ENCODE measurements at regions not wholly inside any gene's neighbourhood (a gene's known extent, or its start where the extent isn't known, plus 50 kb on each side); places are given as distances from the start of the nearest gene placed in this dataset.
A peak's percentile ranks its signal among the peaks of the same experiment; 100 is the strongest.
"Not testable (repeated sequence)": the region's sequence is repeated elsewhere in the genome, so short reads cannot be mapped to it uniquely, and the experiment has no call there.

- not testable (repeated sequence) for DNase-seq
Observed at GRCh38 chr7:97234494-97234893, 117.0 kb downstream of the SDHAF3 start.

- no peak for DNase-seq
Observed at GRCh38 chr7:97246317-97246716, 128.8 kb downstream of the SDHAF3 start.

- DNase-seq: not testable (repeated sequence)
Observed at GRCh38 chr7:97258187-97258586, 140.7 kb downstream of the SDHAF3 start.

DNA sequence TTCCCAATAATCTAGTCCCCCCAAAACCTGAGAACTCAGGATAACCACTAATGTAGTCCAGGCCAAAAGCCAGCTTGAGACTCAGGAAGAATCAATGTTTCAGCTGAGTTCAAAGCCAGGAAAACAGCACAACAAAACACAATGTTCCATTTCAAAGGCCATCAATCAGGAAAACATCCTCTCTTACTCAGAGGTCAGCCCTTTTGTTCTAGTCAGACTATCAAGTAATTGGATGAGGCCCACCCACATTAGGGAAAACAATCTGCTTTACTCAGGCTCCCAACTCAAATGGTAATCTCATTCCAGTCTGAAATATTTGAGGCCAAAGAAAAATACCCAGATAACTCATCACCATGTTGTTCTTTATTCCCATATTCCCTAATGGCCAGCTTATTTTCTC is 152.2 kb downstream of the SDHAF3 start:
- no peak for DNase-seq

- no peak for DNase-seq
Observed at GRCh38 chr7:97270280-97270679, 152.8 kb downstream of the SDHAF3 start.

GRCh38 chr7:97271619-97272018 is 154.1 kb downstream of the SDHAF3 start:
- no peak for DNase-seq

GRCh38 chr7:97272237-97272975 is 154.9 kb downstream of the SDHAF3 start:
- no peak for DNase-seq

DNA sequence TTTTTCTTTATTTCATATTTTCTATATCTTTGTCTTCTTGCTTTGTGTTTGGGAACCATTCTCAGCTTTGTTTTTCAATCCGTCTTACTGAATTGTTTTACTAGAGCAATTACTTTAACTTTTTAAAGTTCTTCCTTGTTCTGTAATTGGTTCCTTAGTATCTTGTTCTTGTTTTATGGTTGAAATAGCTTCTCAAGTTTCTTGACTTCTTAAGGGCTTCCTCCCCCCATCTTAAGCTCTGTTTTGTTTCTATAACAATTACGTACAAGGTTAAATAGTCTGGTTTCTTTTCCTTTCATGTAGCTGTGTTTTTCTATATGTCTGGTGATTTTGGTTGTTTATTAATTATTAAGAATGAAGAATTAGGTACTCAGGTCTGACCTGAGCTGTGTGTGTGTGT is 158.0 kb downstream of the SDHAF3 start:
- DNase-seq: no peak

DNA sequence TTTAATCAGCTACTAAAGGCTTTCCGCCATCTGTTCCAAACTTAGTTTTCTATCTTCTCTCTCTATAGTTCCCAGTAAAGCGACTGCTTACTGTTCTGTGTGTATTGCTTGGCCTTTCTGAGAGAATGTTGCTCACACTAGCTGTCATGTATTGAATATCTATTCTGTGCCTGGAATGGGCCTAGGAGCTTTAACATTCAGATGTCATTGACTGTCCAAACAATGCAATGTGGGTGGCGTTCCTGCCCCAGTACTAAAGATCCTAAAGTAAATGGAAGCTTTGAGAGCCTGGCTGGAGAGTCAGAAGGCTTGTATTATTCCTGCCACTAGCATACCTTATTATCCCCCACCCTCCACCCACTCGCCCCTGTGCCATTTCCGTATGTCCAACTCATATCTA is 163.5 kb downstream of the SDHAF3 start:
- DNase-seq: no peak

GRCh38 chr7:97285348-97285747 is 167.8 kb downstream of the SDHAF3 start:
- DNase-seq: no peak

DNA sequence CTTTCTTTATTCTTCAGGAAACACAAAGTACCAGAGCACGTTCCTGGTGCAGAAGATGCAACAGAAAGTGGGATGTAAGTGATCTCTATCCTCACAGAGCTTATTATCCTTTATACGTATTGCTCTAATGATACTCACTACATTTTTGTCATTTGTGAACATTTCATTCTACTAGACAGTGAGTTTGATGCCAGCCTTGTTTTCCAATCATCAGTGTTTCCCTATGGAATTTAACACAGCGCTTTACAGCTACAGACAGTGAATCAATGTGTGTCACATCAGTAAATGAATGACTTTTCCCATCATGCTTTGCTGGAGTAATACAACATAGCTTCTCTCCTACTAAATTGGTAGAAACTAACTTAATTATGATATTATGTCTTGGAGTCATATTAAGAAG is 175.5 kb downstream of the SDHAF3 start:
- DNase-seq: no peak

DNA sequence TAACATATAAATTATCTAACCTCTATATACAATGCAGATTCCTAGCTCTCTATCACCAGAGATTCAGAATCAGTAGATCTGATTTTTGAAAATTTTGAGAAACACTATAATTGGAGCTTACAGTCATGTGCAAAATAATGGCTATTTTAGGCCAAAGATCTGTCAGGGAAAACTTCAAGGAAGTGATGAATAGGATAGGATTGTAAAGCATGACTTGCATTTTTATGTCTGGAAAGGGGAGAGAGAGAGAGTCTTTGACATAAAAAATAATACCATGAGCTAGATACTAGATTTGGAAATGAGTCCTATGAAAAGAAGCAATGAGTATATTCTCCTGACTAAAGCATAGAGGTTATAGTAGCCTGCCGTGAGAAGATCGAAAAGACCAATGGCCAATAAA is 181.1 kb downstream of the SDHAF3 start:
- DNase-seq: peak; percentile 1

DNA sequence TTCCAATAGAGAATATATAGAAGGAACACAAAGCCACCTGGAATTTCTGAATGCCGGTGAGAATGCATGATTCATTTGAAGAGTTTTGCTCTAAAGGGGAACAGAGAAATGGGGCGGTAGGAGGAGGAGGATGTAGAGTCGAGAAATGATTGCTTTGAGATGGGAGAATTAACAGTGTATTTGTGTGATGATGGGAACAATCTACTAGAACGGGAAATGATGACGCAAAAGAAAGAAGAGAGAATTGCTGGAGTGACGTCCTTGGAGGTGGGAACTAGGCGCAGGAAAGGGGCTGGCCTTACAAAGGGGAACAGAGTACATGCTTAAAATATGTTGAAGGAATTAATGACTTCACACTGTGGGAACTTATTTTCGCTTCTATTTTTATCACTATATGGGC is 188.1 kb downstream of the SDHAF3 start:
- no peak for DNase-seq

DNA sequence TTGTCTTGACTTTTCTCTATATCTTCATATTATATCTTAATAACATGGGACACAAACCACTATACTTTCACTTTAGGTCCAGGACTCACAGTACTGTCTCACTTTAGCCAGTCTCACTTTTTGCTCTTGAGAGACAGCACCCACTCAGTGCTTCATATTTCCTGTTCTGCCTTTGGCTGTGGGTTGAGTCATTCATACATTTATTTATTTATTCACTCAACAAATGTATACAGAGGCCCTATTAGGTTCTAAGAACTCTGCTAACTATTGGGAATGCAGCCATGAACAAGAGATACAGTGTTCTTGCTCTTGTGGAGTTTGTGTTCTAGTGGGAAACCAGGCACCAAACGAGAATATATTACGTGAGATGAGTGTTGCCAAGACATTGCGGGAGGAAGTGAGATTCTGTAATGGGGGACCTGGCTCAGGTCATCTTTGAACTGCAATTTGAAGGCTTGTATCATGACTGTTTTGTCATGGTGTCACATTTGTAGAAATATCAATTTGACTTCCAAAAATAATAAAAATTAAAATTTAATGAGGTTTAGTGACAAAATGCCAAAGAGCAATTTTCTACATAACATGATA is 190.1 kb downstream of the SDHAF3 start:
- DNase-seq: no peak

DNA sequence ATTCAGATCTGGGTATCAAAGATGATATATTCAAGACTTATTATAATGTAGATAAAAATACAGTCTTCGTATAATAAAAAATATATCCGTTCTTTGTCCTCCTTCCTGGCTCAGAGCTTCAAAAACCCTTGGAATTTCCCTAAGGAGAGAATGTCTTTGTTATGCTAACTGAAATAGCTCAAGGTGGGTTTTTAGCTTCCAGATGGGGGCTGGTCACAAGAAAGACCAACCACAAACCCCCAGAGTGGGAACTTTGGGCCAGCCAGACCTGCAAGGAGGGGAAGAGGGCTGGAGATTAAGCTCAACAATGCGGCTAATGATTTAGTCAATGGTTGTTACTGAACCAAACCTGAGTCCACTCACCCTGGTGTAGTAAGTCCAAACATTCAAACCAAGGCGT is 196.4 kb downstream of the SDHAF3 start:
- no peak for DNase-seq

DNA sequence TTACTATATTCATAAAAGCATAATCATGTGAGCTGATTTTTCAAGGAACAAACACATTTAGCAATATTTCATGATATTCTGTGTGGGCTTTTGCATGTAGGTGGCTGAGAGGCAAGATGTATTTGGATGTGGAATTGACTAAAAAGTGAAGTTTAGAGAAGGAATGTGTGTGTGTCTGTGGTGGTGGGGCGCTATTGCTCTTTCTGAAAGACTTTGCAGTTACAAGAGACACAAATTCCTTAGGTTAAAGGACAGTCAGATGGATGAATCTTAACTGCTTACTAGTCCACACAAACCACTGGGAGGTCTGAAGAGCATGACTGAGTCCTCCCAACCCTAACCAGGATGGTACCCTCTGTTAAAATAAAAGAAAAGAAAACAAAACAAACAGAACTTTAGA is 200.1 kb downstream of the SDHAF3 start:
- DNase-seq: no peak

- DNase-seq: not testable (repeated sequence)
Observed at GRCh38 chr7:97329871-97330270, 212.4 kb downstream of the SDHAF3 start.

GRCh38 chr7:97337849-97338248 is 220.4 kb downstream of the SDHAF3 start:
- DNase-seq: no peak

DNA sequence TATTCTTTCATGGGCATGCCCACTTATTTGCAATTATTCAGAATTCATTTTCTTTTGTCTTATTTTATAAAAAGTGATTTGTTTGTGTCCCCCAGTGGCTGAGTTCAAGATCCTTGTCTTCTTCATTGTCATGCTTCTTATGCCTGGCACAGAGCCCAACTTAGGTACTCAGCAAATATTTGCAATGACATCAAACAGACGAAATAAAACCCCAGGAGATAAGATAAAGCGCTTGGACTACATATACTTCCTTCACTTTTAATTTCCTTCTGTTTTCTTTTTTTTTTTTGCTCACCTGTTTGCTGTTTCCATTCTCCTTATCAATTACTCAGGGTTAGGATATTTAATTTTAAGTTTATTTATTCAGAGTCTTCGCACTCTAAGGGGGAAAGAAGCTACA is 225.0 kb downstream of the SDHAF3 start:
- DNase-seq: no peak

DNA sequence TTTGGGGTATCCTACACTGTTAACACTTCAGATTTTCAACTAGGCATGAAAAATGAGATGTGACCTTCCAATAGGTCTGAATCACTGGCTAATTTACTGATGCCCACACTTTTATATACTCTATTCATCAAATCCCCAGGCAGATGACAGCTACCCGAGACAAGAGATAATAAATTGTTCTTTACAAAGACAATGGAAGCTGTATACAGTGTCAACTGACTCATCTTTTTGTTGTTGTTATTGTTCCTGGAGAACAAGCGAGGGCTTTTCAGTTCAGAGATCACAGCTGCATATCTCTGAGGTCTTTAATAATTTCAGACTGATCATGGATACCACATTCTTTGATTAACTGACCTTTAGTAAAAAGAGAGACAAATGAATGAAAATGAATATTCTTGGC is 228.9 kb downstream of the SDHAF3 start:
- DNase-seq: no peak

GRCh38 chr7:97351488-97351887 is 234.0 kb downstream of the SDHAF3 start:
- DNase-seq: no peak

DNA sequence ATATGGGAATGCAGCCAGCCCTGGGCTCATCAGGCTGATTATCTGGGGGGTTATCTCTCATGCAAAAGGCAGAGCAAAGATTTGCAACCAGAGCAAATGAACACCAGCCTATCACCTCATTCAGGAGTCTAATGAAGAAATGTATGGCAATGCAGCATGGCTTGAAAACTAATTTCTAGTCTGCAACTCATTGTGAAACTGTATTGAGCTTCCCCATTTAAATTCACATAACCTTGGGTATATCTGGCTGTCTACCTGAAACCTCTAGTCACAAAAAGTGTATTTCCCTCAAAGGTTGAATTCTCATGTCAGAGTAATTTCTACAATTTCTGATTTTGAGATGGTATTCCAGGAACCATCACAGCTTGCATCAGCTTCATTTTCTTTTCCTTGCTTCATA is 240.0 kb downstream of the SDHAF3 start:
- no peak for DNase-seq

- DNase-seq: no peak
Observed at GRCh38 chr7:97372882-97373281, 255.4 kb downstream of the SDHAF3 start.

GRCh38 chr7:97373736-97374135 is 256.2 kb downstream of the SDHAF3 start:
- no peak for DNase-seq

DNA sequence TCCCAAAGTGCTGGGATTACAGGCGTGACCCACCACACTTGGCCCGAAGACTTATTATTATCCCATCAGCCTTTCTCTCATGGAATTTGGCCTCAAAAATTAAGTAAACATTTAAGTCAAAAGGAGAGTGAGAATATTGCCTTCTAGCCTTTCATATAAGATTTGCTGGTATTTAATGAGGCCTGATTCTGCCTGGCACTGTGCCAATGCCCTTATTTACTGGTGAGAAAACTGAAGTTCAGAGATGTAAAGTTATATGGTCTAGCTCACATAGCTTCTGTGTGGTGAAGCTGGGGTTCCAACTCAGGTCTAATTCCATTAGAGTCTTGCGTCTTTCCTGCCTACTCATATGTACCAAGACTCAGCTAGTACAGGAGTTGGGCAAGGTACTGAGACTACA is 260.2 kb downstream of the SDHAF3 start:
- DNase-seq: no peak

Measured in fibroblast of skin of right biceps (primary cell).